Activated naive CD4-positive, alpha-beta T cell treated with anti-CD3 and anti-CD28 coated beads for 36 hours (primary cell): ENCODE measurements at regions not wholly inside any gene's neighbourhood (a gene's known extent, or its start where the extent isn't known, plus 50 kb on each side); places are given as distances from the start of the nearest gene placed in this dataset.
"Not testable (repeated sequence)": the region's sequence is repeated elsewhere in the genome, so short reads cannot be mapped to it uniquely, and the experiment has no call there.

ENCODE experiments used
- CTCF ChIA-PET: fragments of 350-600 bp; sonication (Branson Sonifier 250); formaldehyde crosslinking; loops from one replicate; lab custom pipeline; 2021; ENCODE audit warnings: antibody characterized with exemption; lab: Charles Lee
- DNase-seq: peaks from one replicate; pipeline ENCODE4 v3.0.0-alpha.2; 2020
- H3K27ac Mint-ChIP-seq: one replicate; pipeline ENCODE4 v1.8.0; 2021; ENCODE audit warnings: mild to moderate bottlenecking, mixed read lengths
- H3K27me3 Mint-ChIP-seq: one replicate; pipeline ENCODE4 v1.8.0; 2021; ENCODE audit warnings: low read depth, mixed read lengths
- H3K36me3 Mint-ChIP-seq: one replicate; pipeline ENCODE4 v1.8.0; 2021; ENCODE audit warnings: low read depth, mixed read lengths
- H3K4me1 Mint-ChIP-seq: one replicate; pipeline ENCODE4 v1.8.0; 2021; ENCODE audit warnings: low read depth, mixed read lengths
- H3K4me3 Mint-ChIP-seq: one replicate; pipeline ENCODE4 v1.8.0; 2021; ENCODE audit warnings: mild to moderate bottlenecking, moderate library complexity, mixed read lengths
- H3K9me3 Mint-ChIP-seq: one replicate; pipeline ENCODE4 v1.8.0; 2021; ENCODE audit warnings: mixed read lengths
- intact Hi-C: fragments of 100-400 bp; cut with micrococcal nuclease; formaldehyde crosslinking; loops from one replicate; pipeline ENCODE4 v1.15.1; 2023

GRCh38 chr5:107769519-107769918 is 98.8 kb upstream of the EFNA5 start:
- no peak for DNase-seq
- no peaks in the 10 kb centered on the region for H3K9me3 Mint-ChIP-seq
- no peaks in the 10 kb centered on the region for H3K36me3 Mint-ChIP-seq
- no peaks in the 10 kb centered on the region for H3K4me1 Mint-ChIP-seq
- H3K27ac Mint-ChIP-seq, result no peak overlapping the region
- intact Hi-C loops, result no loop called here
- H3K4me3 Mint-ChIP-seq, result no peak overlapping the region
- peaks cover 16% of the 10 kb centered on the region for H3K27me3 Mint-ChIP-seq
- CTCF ChIA-PET, result no interaction called here

DNA sequence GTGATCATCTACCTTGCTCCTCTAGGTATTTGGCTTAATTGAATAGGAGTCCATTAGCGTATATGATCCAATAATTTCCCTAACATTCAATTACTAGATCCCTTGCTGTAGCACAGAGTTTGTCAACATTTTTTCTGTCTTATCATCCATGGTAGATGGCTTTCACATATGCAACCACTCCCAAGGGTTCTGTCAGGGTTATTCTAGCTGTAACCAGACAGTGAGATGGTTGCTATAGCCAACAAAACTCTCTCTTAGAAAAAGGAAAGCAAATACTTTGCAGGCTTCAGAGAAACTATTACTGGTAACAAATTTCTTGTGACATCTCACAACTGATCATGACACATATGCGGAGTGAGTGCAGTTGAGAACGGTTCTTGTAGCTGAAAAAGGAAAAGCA is 96.2 kb upstream of the EFNA5 start:
- CTCF ChIA-PET, result no interaction called here
- intact Hi-C loops, result no loop called here
- H3K27ac Mint-ChIP-seq, result no peak overlapping the region
- H3K4me3 Mint-ChIP-seq, result no peak overlapping the region
- H3K27me3 Mint-ChIP-seq, result peaks cover 12% of the 10 kb centered on the region
- no peaks in the 10 kb centered on the region for H3K9me3 Mint-ChIP-seq
- no peaks in the 10 kb centered on the region for H3K36me3 Mint-ChIP-seq
- H3K4me1 Mint-ChIP-seq, result no peaks in the 10 kb centered on the region
- DNase-seq, result no peak

DNA sequence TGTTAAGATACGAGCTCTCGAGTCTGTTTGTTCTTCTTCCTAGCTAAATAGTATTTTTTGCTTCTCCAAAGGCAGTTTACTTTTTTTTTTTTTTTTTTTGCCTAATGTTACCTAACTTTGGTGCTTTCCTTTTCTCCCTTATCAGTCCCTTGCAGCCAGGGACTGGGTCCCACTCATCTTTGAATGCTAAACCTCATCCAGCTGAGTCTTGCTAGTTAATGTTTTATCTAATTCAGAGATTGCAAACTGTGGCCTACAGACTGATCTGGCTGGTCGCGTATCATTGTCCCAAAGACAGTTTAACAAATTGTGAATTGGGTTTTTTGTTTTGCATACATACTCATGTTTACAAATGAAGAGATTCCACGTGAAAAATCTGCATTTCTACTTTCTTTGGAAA is 95.7 kb upstream of the EFNA5 start:
- CTCF ChIA-PET, result no interaction called here
- H3K9me3 Mint-ChIP-seq, result no peaks in the 10 kb centered on the region
- DNase-seq, result no peak

DNA sequence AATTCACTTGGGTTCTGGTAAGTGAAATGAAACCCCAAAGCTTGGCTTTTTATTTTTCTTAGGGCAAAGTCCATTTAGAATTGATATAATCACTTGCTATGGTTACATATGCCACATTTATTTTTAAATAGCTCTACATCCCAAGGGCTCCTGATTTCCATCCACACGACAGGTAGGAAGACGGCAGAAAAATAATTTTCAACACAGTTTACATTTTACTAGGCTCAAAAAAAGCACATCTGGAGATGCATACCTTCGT is 95.0 kb upstream of the EFNA5 start:
- CTCF ChIA-PET, result no interaction called here
- H3K27me3 Mint-ChIP-seq, result peaks cover 11% of the 10 kb centered on the region
- intact Hi-C loops, result no loop called here
- H3K27ac Mint-ChIP-seq, result no peak overlapping the region
- H3K4me3 Mint-ChIP-seq, result no peak overlapping the region
- H3K9me3 Mint-ChIP-seq, result no peaks in the 10 kb centered on the region
- H3K36me3 Mint-ChIP-seq, result no peaks in the 10 kb centered on the region
- DNase-seq, result no peak
- H3K4me1 Mint-ChIP-seq, result no peaks in the 10 kb centered on the region

More for the DNA sequence above, 95.7 kb upstream of the EFNA5 start:
- Mint-ChIP-seq H3K4me1 (no peaks in the 10 kb centered on the region), H3K36me3 (no peaks in the 10 kb centered on the region), H3K27ac (no peak overlapping the region), H3K27me3 (peaks cover 12% of the 10 kb centered on the region), H3K4me3 (no peak overlapping the region)
- intact Hi-C loops, result no loop called here

GRCh38 chr5:107764976-107765804 is 94.5 kb upstream of the EFNA5 start:
- no peak overlapping the region for H3K27ac Mint-ChIP-seq
- no peaks in the 10 kb centered on the region for H3K9me3 Mint-ChIP-seq
- H3K4me3 Mint-ChIP-seq, result no peak overlapping the region
- intact Hi-C loops, result no loop called here
- CTCF ChIA-PET, result no interaction called here
- no peaks in the 10 kb centered on the region for H3K4me1 Mint-ChIP-seq
- peaks cover 9% of the 10 kb centered on the region for H3K27me3 Mint-ChIP-seq
- no peaks in the 10 kb centered on the region for H3K36me3 Mint-ChIP-seq
- DNase-seq, result no peak

DNA sequence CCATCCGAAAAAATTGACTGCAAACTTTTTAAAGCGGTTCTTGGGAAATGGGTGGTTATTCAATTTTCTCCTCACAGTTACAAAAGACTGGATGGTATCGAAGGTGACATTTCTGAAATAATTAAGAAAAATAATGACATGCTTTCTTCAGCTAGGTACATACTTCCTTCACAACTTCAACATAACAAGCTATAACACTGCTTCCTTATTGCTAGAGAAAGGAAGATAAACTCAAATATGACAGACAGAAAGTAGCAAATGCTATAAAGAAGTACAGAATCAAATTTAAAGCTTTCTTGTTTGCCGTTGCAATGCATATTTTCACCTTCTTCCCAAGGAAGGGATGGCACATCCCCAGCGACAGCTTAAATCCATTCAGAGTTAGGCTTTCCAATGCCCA is 93.5 kb upstream of the EFNA5 start:
- intact Hi-C loops, result no loop called here
- CTCF ChIA-PET, result no interaction called here
- no peak for DNase-seq
- H3K9me3 Mint-ChIP-seq, result no peaks in the 10 kb centered on the region
- H3K27ac Mint-ChIP-seq, result no peak overlapping the region
- no peak overlapping the region for H3K4me3 Mint-ChIP-seq
- peaks cover 4% of the 10 kb centered on the region for H3K27me3 Mint-ChIP-seq
- no peaks in the 10 kb centered on the region for H3K4me1 Mint-ChIP-seq
- H3K36me3 Mint-ChIP-seq, result no peaks in the 10 kb centered on the region

- H3K4me3 Mint-ChIP-seq, result no peak overlapping the region
- H3K4me1 Mint-ChIP-seq, result no peaks in the 10 kb centered on the region
- intact Hi-C loops, result no loop called here
- peaks cover 18% of the 10 kb centered on the region for H3K27me3 Mint-ChIP-seq
- no peaks in the 10 kb centered on the region for H3K36me3 Mint-ChIP-seq
- CTCF ChIA-PET, result no interaction called here
- no peak for DNase-seq
- no peaks in the 10 kb centered on the region for H3K9me3 Mint-ChIP-seq
- H3K27ac Mint-ChIP-seq, result no peak overlapping the region
Measured at GRCh38 chr5:107753427-107753826, 82.7 kb upstream of the EFNA5 start.

GRCh38 chr5:107744418-107745330 is 73.9 kb upstream of the EFNA5 start:
- peaks cover 9% of the 10 kb centered on the region for H3K27me3 Mint-ChIP-seq
- H3K4me3 Mint-ChIP-seq, result no peak overlapping the region
- H3K9me3 Mint-ChIP-seq, result peaks cover 6% of the 10 kb centered on the region
- intact Hi-C loops, result no loop called here
- no peak for DNase-seq
- CTCF ChIA-PET, result interaction anchor here (0.6 to 1.1 kb wide), 2 partner anchors 311 to 515 kb away, joined by 3 read pairs; no protein-coding TSS in a partner anchor
- H3K36me3 Mint-ChIP-seq, result no peaks in the 10 kb centered on the region
- no peak overlapping the region for H3K27ac Mint-ChIP-seq
- no peaks in the 10 kb centered on the region for H3K4me1 Mint-ChIP-seq

GRCh38 chr5:107743373-107744000 is 72.8 kb upstream of the EFNA5 start:
- Mint-ChIP-seq H3K4me3 (no peak overlapping the region), H3K27me3 (peaks cover 9% of the 10 kb centered on the region), H3K27ac (no peak overlapping the region), H3K9me3 (peaks cover 6% of the 10 kb centered on the region), H3K4me1 (no peaks in the 10 kb centered on the region), H3K36me3 (no peaks in the 10 kb centered on the region)
- DNase-seq, result no peak
- intact Hi-C loops, result no loop called here
- CTCF ChIA-PET, result no interaction called here

DNA sequence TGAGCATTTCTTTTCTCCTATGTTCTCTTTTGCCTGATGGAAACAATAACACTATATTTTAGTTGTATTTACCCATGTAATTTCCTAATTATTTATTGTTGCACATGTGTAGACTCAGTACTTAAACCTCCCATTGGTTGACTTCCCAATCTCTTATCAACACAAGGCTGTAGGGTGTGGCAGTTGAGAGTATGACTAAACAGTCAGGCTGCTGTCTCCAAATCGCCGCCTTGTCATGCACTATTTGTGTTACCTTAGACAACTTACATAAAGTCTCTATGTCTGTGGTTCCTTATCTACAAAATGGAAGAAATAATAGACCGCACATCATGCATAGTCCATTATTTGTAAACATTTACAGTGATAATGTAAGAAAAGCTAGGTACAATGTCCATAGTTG is 68.9 kb upstream of the EFNA5 start:
- intact Hi-C loops, result no loop called here
- Mint-ChIP-seq H3K36me3 (no peaks in the 10 kb centered on the region), H3K9me3 (peaks cover 6% of the 10 kb centered on the region), H3K27me3 (peaks cover 13% of the 10 kb centered on the region), H3K27ac (no peak overlapping the region), H3K4me3 (no peak overlapping the region), H3K4me1 (no peaks in the 10 kb centered on the region)
- CTCF ChIA-PET, result no interaction called here
- no peak for DNase-seq

- no peak for DNase-seq
- peaks cover 2% of the 10 kb centered on the region for H3K9me3 Mint-ChIP-seq
- H3K4me3 Mint-ChIP-seq, result no peak overlapping the region
- intact Hi-C loops, result no loop called here
- H3K4me1 Mint-ChIP-seq, result no peaks in the 10 kb centered on the region
- CTCF ChIA-PET, result no interaction called here
- H3K36me3 Mint-ChIP-seq, result no peaks in the 10 kb centered on the region
- H3K27me3 Mint-ChIP-seq, result peaks cover 7% of the 10 kb centered on the region
- H3K27ac Mint-ChIP-seq, result no peak overlapping the region
Measured at GRCh38 chr5:107736638-107737037, 65.9 kb upstream of the EFNA5 start.

DNA sequence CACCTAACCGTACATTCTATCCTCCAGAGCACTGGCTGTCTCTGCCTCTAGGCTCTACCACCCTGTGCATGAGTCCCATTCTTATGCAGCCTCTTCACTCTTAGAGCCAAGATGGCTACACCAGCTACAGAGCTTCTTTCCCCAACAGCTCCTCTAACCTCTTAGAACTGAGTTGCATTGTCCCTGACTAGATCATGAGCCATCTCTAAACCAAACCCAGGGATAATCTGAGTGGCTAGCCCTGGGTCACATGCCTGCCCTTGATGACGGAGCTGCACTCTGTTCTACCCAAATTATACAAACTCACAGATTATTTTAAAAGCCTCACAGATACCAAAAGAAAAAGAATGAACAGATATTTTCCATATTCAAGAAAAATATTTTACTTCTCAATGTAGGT is 65.4 kb upstream of the EFNA5 start:
- H3K4me3 Mint-ChIP-seq, H3K9me3 Mint-ChIP-seq, DNase-seq, H3K4me1 Mint-ChIP-seq, H3K27ac Mint-ChIP-seq, intact Hi-C loops, H3K27me3 Mint-ChIP-seq, H3K36me3 Mint-ChIP-seq: not testable (repeated sequence)
- CTCF ChIA-PET, result interaction anchor here (0.6 kb wide), 1 partner anchor 287 kb away, joined by 3 read pairs; no protein-coding TSS in a partner anchor
